ENCODE measurements at regions not wholly inside any gene's neighbourhood (a gene's known extent, or its start where the extent isn't known, plus 50 kb on each side); places are given as distances from the start of the nearest gene placed in this dataset.

DNA sequence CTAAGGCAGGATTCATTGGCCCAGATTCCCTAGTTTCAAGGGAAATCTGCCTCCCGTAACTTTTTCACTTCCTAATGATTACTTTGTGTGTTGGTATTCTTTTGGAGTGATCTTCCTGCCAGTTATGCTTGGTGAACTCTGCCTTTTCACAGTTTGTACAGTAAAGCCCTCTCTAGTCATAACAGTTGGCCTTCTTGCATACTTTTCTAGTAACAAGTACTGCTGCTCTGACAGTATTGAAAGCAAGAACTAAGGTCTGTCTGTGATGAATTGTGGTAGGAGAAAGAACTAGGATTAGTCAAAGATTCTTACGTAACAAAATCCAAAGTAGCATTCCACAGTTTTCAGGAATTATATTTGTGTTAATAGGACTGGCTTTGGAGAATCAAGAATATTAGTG lies 1457.2 kb upstream of the WWC1 start:
- Histone ChIP-seq H2AFZ (ENCODE audit: control insufficient read depth, low read length) (no peak overlapping the region), H3K79me2 (ENCODE audit: control insufficient read depth, insufficient read depth, low read length) (no peaks in the 10 kb centered on the region), H3K9me1 (ENCODE audit: control insufficient read depth, extremely low read depth, insufficient read depth, low read length) (no peaks in the 10 kb centered on the region), H4K20me1 (ENCODE audit: control insufficient read depth, extremely low read depth, insufficient read depth, low read length) (no peaks in the 10 kb centered on the region), H3K4me3 (ENCODE audit: control insufficient read depth in 2 of 3, extremely low read depth in 1 of 3, insufficient read depth in 2 of 3, low read depth in 1 of 3, low read length in 3 of 3) (no peak overlapping the region), H3K9me3 (ENCODE audit: control insufficient read depth, low read depth, low read length) (no peaks in the 10 kb centered on the region), H3K36me3 (ENCODE audit: control insufficient read depth in 2 of 2, extremely low read depth in 1 of 2, insufficient read depth in 2 of 2, low read length in 2 of 2) (no peaks in the 10 kb centered on the region), H3K27ac (ENCODE audit: control insufficient read depth, insufficient read depth, low read length) (no peak overlapping the region), H3K4me2 (ENCODE audit: control insufficient read depth, extremely low read depth, insufficient read depth, low read depth, low read length) (no peak overlapping the region), H3K9ac (ENCODE audit: control insufficient read depth, extremely low read depth, insufficient read depth, low read length) (no peak overlapping the region), H3K27me3 (ENCODE audit: control insufficient read depth, extremely low read depth, insufficient read depth, low read length) (no peaks in the 10 kb centered on the region), H3K4me1 (ENCODE audit: control insufficient read depth, extremely low read depth, insufficient read depth, low read length) (no peaks in the 10 kb centered on the region)
- TF ChIP-seq CTCF (optimal IDR thresholded peaks at IDR 0.05 in 1 of 3, IDR thresholded peaks at IDR 0.05 in 1 of 3, conservative IDR thresholded peaks at IDR 0.05 in 1 of 3; ENCODE audit: extremely low read depth in 1 of 3, insufficient read depth in 2 of 3, low read length in 3 of 3) (no peak), EZH2 (IDR thresholded peaks at IDR 0.05; ENCODE audit: low read length) (no peak)
- no peak for FAIRE-seq
- no peak for DNase-seq (ENCODE audit: low read depth, low spot score)
- dilution Hi-C loops (cut with MboI; ENCODE audit: extremely low pct_ligation_motif_present, low sequenced_read_pairs) = no loop called here

DNA sequence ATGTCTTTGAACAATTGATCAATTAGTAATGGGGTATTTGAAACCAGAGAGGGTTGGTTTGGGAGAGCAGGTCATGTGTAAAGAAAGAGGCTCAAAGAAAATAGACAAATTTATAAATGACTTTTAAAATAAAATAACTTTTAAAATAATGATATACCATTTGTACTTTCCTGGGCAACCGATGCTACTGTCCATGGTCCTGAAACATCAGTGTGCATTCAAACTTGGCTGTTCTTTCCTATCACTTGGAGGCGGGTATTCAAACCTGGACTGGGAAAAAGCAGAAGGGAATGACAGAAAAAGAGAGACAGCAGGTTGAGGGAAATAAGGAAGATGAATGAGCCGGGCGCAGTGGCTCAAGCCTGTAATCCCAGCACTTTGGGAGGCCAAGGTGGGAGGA lies 1446.4 kb upstream of the WWC1 start:
- no peak overlapping the region for H3K9ac ChIP-seq (ENCODE audit: control insufficient read depth, extremely low read depth, insufficient read depth, low read length)
- H3K9me3 ChIP-seq (ENCODE audit: control insufficient read depth, low read depth, low read length) = no peaks in the 10 kb centered on the region
- H3K4me1 ChIP-seq (ENCODE audit: control insufficient read depth, extremely low read depth, insufficient read depth, low read length) = no peaks in the 10 kb centered on the region
- H4K20me1 ChIP-seq (ENCODE audit: control insufficient read depth, extremely low read depth, insufficient read depth, low read length) = no peaks in the 10 kb centered on the region
- no peaks in the 10 kb centered on the region for H3K9me1 ChIP-seq (ENCODE audit: control insufficient read depth, extremely low read depth, insufficient read depth, low read length)
- no peak for DNase-seq (ENCODE audit: low read depth, low spot score)
- H3K27me3 ChIP-seq (ENCODE audit: control insufficient read depth, extremely low read depth, insufficient read depth, low read length) = no peaks in the 10 kb centered on the region
- no peak for FAIRE-seq
- no peaks in the 10 kb centered on the region for H3K36me3 ChIP-seq (ENCODE audit: control insufficient read depth in 2 of 2, extremely low read depth in 1 of 2, insufficient read depth in 2 of 2, low read length in 2 of 2)
- no peak overlapping the region for H3K4me3 ChIP-seq (ENCODE audit: control insufficient read depth in 2 of 3, extremely low read depth in 1 of 3, insufficient read depth in 2 of 3, low read depth in 1 of 3, low read length in 3 of 3)
- H3K4me2 ChIP-seq (ENCODE audit: control insufficient read depth, extremely low read depth, insufficient read depth, low read depth, low read length) = no peak overlapping the region
- no peak overlapping the region for H2AFZ ChIP-seq (ENCODE audit: control insufficient read depth, low read length)
- no peak overlapping the region for H3K27ac ChIP-seq (ENCODE audit: control insufficient read depth, insufficient read depth, low read length)
- TF ChIP-seq EZH2 (IDR thresholded peaks at IDR 0.05; ENCODE audit: low read length) = no peak
- TF ChIP-seq CTCF (optimal IDR thresholded peaks at IDR 0.05 in 1 of 3, IDR thresholded peaks at IDR 0.05 in 1 of 3, conservative IDR thresholded peaks at IDR 0.05 in 1 of 3; ENCODE audit: extremely low read depth in 1 of 3, insufficient read depth in 2 of 3, low read length in 3 of 3) = no peak
- dilution Hi-C loops (cut with MboI; ENCODE audit: extremely low pct_ligation_motif_present, low sequenced_read_pairs) = no loop called here
- no peaks in the 10 kb centered on the region for H3K79me2 ChIP-seq (ENCODE audit: control insufficient read depth, insufficient read depth, low read length)

All from keratinocyte (primary cell).